Fibroblast of mammary gland (primary cell): ENCODE measurements at regions not wholly inside any gene's neighbourhood (a gene's known extent, or its start where the extent isn't known, plus 50 kb on each side); places are given as distances from the start of the nearest gene placed in this dataset.

Source experiments
- DNase-seq: peaks from one replicate; pipeline ENCODE4 v3.0.0-alpha.2; 2010; ENCODE audit warnings: low read depth
- H3K4me3 ChIP-seq: 2 replicates; pipeline ENCODE4 v1.5.1; 2011; ENCODE audit warnings: low read depth, mild to moderate bottlenecking, low read length, moderate library complexity; ENCODE audit not compliant: control insufficient read depth
- CTCF ChIP-seq: conservative IDR thresholded peaks from 2 replicates; pipeline ENCODE4 v1.5.1; 2011; ENCODE audit warnings: low read depth, low read length, inconsistent platforms; ENCODE audit not compliant: control insufficient read depth, insufficient read depth

GRCh38 chr9:25570802-25571201 lies 107.4 kb downstream of the TUSC1 start:
- DNase-seq = no peak
- H3K4me3 ChIP-seq = no peak overlapping the region
- TF ChIP-seq CTCF = no peak

GRCh38 chr9:25562101-25562500 lies 116.1 kb downstream of the TUSC1 start:
- H3K4me3 ChIP-seq = no peak overlapping the region
- TF ChIP-seq CTCF = no peak
- no peak for DNase-seq

- TF ChIP-seq CTCF = no peak
- no peak overlapping the region for H3K4me3 ChIP-seq
- DNase-seq = peak; percentile 3
These were observed 120.5 kb downstream of the TUSC1 start for GRCh38 chr9:25557645-25558300.

- no peak for DNase-seq
- TF ChIP-seq CTCF = no peak
- H3K4me3 ChIP-seq = no peak overlapping the region
These were observed 121.7 kb downstream of the TUSC1 start for GRCh38 chr9:25556540-25556939.

- no peak for DNase-seq
- no peak overlapping the region for H3K4me3 ChIP-seq
- TF ChIP-seq CTCF = no peak
These were observed 129.4 kb downstream of the TUSC1 start for GRCh38 chr9:25548847-25549246.

GRCh38 chr9:25543806-25544205 lies 134.4 kb downstream of the TUSC1 start:
- no peak overlapping the region for H3K4me3 ChIP-seq
- DNase-seq = no peak
- TF ChIP-seq CTCF = no peak

GRCh38 chr9:25542319-25542718 lies 135.9 kb downstream of the TUSC1 start:
- TF ChIP-seq CTCF = no peak
- DNase-seq = no peak
- no peak overlapping the region for H3K4me3 ChIP-seq
